ENCODE measurements at regions not wholly inside any gene's neighbourhood (a gene's known extent, or its start where the extent isn't known, plus 50 kb on each side); places are given as distances from the start of the nearest gene placed in this dataset.

DNA sequence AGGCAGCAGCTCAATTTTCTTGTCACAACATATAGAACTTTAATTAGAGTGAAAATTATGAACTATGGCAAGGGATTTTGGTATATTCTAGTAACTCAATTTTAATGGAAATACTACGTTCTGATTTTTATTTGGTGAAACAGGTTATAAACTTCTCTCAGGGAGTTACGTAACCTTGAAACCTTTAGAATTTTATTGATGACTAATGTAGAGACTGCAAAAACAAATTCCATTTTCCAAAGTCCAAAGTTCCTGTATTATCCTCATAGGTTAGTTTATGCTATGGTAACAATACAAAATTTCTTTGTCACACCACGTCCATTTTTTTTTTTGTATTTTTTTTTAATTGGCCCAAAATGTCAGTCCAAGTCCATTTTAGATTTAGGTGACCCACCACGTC is 185.7 kb downstream of the KLF5 start:
- TF ChIP-seq CSDC2 (CRISPR knock-in tag; IDR thresholded peaks at IDR 0.05) (no peak), RARB (CRISPR knock-in tag; IDR thresholded peaks at IDR 0.05) (no peak), OSR1 (CRISPR knock-in tag; IDR thresholded peaks at IDR 0.05) (no peak), SNAI2 (CRISPR knock-in tag; IDR thresholded peaks at IDR 0.05) (no peak), ZFP30 (CRISPR knock-in tag; IDR thresholded peaks at IDR 0.05) (no peak)
- TF ChIP-seq, protein P1, sequence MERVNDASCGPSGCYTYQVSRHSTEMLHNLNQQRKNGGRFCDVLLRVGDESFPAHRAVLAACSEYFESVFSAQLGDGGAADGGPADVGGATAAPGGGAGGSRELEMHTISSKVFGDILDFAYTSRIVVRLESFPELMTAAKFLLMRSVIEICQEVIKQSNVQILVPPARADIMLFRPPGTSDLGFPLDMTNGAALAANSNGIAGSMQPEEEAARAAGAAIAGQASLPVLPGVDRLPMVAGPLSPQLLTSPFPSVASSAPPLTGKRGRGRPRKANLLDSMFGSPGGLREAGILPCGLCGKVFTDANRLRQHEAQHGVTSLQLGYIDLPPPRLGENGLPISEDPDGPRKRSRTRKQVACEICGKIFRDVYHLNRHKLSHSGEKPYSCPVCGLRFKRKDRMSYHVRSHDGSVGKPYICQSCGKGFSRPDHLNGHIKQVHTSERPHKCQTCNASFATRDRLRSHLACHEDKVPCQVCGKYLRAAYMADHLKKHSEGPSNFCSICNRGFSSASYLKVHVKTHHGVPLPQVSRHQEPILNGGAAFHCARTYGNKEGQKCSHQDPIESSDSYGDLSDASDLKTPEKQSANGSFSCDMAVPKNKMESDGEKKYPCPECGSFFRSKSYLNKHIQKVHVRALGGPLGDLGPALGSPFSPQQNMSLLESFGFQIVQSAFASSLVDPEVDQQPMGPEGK (CRISPR knock-in tag; IDR thresholded peaks at IDR 0.05; ENCODE audit: borderline replicate concordance): no peak
- TF ChIP-seq, protein P2, sequence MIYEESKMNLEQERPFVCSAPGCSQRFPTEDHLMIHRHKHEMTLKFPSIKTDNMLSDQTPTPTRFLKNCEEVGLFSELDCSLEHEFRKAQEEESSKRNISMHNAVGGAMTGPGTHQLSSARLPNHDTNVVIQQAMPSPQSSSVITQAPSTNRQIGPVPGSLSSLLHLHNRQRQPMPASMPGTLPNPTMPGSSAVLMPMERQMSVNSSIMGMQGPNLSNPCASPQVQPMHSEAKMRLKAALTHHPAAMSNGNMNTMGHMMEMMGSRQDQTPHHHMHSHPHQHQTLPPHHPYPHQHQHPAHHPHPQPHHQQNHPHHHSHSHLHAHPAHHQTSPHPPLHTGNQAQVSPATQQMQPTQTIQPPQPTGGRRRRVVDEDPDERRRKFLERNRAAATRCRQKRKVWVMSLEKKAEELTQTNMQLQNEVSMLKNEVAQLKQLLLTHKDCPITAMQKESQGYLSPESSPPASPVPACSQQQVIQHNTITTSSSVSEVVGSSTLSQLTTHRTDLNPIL (CRISPR knock-in tag; IDR thresholded peaks at IDR 0.05; ENCODE audit: low read depth): no peak
- TF ChIP-seq, protein P3, sequence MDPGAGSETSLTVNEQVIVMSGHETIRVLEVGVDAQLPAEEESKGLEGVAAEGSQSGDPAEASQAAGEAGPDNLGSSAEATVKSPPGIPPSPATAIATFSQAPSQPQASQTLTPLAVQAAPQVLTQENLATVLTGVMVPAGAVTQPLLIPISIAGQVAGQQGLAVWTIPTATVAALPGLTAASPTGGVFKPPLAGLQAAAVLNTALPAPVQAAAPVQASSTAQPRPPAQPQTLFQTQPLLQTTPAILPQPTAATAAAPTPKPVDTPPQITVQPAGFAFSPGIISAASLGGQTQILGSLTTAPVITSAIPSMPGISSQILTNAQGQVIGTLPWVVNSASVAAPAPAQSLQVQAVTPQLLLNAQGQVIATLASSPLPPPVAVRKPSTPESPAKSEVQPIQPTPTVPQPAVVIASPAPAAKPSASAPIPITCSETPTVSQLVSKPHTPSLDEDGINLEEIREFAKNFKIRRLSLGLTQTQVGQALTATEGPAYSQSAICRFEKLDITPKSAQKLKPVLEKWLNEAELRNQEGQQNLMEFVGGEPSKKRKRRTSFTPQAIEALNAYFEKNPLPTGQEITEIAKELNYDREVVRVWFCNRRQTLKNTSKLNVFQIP (CRISPR knock-in tag; IDR thresholded peaks at IDR 0.05; ENCODE audit: borderline replicate concordance, low read depth): no peak
